ENCODE measurements at regions not wholly inside any gene's neighbourhood (a gene's known extent, or its start where the extent isn't known, plus 50 kb on each side); places are given as distances from the start of the nearest gene placed in this dataset.

- TF ChIP-seq, protein P1, sequence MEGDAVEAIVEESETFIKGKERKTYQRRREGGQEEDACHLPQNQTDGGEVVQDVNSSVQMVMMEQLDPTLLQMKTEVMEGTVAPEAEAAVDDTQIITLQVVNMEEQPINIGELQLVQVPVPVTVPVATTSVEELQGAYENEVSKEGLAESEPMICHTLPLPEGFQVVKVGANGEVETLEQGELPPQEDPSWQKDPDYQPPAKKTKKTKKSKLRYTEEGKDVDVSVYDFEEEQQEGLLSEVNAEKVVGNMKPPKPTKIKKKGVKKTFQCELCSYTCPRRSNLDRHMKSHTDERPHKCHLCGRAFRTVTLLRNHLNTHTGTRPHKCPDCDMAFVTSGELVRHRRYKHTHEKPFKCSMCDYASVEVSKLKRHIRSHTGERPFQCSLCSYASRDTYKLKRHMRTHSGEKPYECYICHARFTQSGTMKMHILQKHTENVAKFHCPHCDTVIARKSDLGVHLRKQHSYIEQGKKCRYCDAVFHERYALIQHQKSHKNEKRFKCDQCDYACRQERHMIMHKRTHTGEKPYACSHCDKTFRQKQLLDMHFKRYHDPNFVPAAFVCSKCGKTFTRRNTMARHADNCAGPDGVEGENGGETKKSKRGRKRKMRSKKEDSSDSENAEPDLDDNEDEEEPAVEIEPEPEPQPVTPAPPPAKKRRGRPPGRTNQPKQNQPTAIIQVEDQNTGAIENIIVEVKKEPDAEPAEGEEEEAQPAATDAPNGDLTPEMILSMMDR (conservative IDR thresholded peaks at IDR 0.05) = no peak
These were observed 370.7 kb upstream of the MYT1L start for GRCh38 chr2:2701813-2702212.

GRCh38 chr2:2701176-2701781 is 370.2 kb upstream of the MYT1L start:
- no peak overlapping the region for H3K4me3 Mint-ChIP-seq
- TF ChIP-seq, protein P1 (conservative IDR thresholded peaks at IDR 0.05) = no peak
- H3K36me3 Mint-ChIP-seq = no peaks in the 10 kb centered on the region
- H3K9me3 Mint-ChIP-seq = no peaks in the 10 kb centered on the region
- H3K27me3 Mint-ChIP-seq = peaks cover 10% of the 10 kb centered on the region
- H3K4me1 Mint-ChIP-seq (ENCODE audit: unreplicated experiment) = peaks cover 6% of the 10 kb centered on the region
- no peak overlapping the region for H3K27ac Mint-ChIP-seq
- no peak for DNase-seq (ENCODE audit: extremely low spot score, unreplicated experiment)

More at GRCh38 chr2:2701813-2702212, 370.7 kb upstream of the MYT1L start:
- Mint-ChIP-seq H3K27me3 (peaks cover 13% of the 10 kb centered on the region), H3K4me1 (ENCODE audit: unreplicated experiment) (peaks cover 6% of the 10 kb centered on the region), H3K36me3 (no peaks in the 10 kb centered on the region), H3K27ac (no peak overlapping the region), H3K4me3 (no peak overlapping the region), H3K9me3 (no peaks in the 10 kb centered on the region)
- no peak for DNase-seq (ENCODE audit: extremely low spot score, unreplicated experiment)

DNA sequence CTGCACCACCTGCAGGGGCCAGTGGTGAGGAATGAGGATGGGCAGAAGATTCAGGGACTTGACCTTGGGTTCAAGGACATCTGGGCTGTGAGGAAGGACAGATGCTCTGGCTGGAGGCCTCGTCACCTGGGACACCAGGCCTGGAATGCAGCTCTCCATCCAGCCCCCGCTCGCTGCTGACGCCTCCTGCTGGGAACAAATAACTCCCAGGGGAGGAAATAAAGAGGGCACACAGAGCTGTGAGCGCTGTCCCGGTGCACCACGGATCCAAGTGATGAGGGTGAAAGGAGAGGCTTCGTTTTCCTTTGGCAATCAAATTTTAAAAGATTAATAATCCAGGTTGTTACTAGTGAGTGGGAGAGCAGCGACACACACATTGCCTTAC is 368.0 kb upstream of the MYT1L start:
- no peaks in the 10 kb centered on the region for H3K36me3 Mint-ChIP-seq
- H3K27me3 Mint-ChIP-seq = peaks cover 22% of the 10 kb centered on the region
- no peaks in the 10 kb centered on the region for H3K9me3 Mint-ChIP-seq
- H3K27ac Mint-ChIP-seq = no peak overlapping the region
- peaks cover 6% of the 10 kb centered on the region for H3K4me1 Mint-ChIP-seq (ENCODE audit: unreplicated experiment)
- TF ChIP-seq, protein P1 (conservative IDR thresholded peaks at IDR 0.05) = no peak
- H3K4me3 Mint-ChIP-seq = no peak overlapping the region
- DNase-seq (ENCODE audit: extremely low spot score, unreplicated experiment) = no peak

DNA sequence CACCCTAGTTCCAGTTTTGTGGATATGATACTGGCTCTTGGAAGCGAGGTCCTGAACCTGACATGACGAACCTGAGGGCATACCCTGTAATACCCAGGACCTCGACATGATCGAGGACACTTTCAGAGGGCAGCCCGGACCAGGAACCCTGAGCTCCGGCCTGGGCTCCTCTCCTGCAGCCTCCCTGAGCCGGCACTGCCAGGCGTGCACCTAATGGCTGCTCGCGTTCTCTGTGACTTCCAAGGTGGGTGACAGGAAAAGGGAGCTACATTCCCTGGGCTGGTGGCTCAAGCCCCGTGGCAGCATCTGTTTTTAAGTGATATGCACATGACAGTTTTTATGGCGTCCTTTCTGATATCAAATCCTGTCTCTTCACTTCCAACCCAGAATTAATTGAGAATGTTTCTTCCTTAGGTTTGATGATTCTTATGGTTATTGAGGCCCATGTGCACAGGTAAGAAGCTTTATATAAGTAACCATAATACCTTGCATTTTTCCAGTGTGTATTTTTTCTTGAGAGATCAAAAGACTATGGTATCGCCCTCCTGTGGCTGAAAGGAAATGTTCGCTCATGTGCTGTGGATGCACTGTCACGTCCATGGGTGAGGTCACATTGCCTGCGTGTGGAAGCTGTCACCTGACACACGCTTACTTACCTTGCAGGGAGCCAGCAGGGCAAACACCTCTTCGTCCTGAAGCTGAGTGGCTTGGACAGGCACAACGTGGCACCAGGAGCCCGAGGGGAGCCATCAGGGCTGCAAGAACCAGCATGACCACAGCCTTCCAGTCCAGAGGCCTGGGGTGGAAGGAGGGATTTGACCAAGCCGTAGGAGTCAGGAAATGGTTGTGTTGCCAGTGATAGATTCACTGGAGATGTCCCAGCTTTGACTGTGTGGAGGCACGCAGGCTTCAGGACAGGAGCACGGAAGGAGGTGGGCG is 367.4 kb upstream of the MYT1L start:
- no peak for DNase-seq (ENCODE audit: extremely low spot score, unreplicated experiment)
- peaks cover 19% of the 10 kb centered on the region for H3K27me3 Mint-ChIP-seq
- no peak overlapping the region for H3K27ac Mint-ChIP-seq
- H3K4me1 Mint-ChIP-seq (ENCODE audit: unreplicated experiment) = peaks cover 6% of the 10 kb centered on the region
- no peaks in the 10 kb centered on the region for H3K9me3 Mint-ChIP-seq
- no peak overlapping the region for H3K4me3 Mint-ChIP-seq
- TF ChIP-seq, protein P1 (conservative IDR thresholded peaks at IDR 0.05) = peak; percentile 67
- H3K36me3 Mint-ChIP-seq = no peaks in the 10 kb centered on the region

- H3K36me3 Mint-ChIP-seq = no peaks in the 10 kb centered on the region
- TF ChIP-seq, protein P1 (conservative IDR thresholded peaks at IDR 0.05) = no peak
These were observed 365.8 kb upstream of the MYT1L start for GRCh38 chr2:2696733-2697455.

More at GRCh38 chr2:2696733-2697455, 365.8 kb upstream of the MYT1L start:
- no peak overlapping the region for H3K27ac Mint-ChIP-seq
- H3K4me3 Mint-ChIP-seq = no peak overlapping the region
- peaks cover 19% of the 10 kb centered on the region for H3K27me3 Mint-ChIP-seq
- no peaks in the 10 kb centered on the region for H3K9me3 Mint-ChIP-seq
- no peak for DNase-seq (ENCODE audit: extremely low spot score, unreplicated experiment)
- peaks cover 6% of the 10 kb centered on the region for H3K4me1 Mint-ChIP-seq (ENCODE audit: unreplicated experiment)
